Breast epithelium (tissue), 3 donors: ENCODE measurements at regions not wholly inside any gene's neighbourhood (a gene's known extent, or its start where the extent isn't known, plus 50 kb on each side); places are given as distances from the start of the nearest gene placed in this dataset.

Experiments used
- POLR2A ChIP-seq: fragments of 450-650 bp; IDR thresholded peaks from one replicate; pipeline ENCODE4 v1.6.1; 2016; ENCODE audit warnings: antibody characterized with exemption, mild to moderate bottlenecking, moderate library complexity
- POLR2AphosphoS5 ChIP-seq, 3 donors: sonication (generic); formaldehyde crosslinking; IDR thresholded peaks; one replicate each; pipeline ENCODE4 v1.6.1; 2017; ENCODE audit warnings: antibody characterized with exemption in 3 of 3
- TF ChIP-seq, protein P1 (sequence below), 3 donors: fragments of 450-650 bp; IDR thresholded peaks; one replicate each; pipeline ENCODE4 v1.5.1; 2016 to 2017; ENCODE audit warnings: antibody characterized with exemption in 3 of 3, mild to moderate bottlenecking in 3 of 3, moderate library complexity in 3 of 3

DNA sequence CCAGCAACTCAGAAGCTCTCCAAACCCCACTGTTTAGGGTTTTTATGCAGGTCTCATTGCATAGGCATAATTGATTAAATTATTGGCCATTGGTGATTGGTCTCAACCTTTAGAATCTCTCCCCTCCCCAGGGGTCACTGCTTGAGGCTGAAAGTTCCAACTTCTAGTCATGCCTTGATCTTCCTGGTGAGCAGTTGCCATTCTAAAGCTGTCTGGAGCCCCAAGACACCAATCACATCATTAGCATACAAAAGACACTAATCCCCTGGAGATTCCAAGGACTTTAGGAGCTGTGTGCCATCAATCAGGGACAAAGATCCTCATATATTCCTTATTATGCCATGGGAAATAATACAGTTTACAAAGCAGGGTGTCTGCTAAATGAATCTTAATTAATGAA, 863.4 kb upstream of the KLHL29 start:
- TF ChIP-seq, protein P1, sequence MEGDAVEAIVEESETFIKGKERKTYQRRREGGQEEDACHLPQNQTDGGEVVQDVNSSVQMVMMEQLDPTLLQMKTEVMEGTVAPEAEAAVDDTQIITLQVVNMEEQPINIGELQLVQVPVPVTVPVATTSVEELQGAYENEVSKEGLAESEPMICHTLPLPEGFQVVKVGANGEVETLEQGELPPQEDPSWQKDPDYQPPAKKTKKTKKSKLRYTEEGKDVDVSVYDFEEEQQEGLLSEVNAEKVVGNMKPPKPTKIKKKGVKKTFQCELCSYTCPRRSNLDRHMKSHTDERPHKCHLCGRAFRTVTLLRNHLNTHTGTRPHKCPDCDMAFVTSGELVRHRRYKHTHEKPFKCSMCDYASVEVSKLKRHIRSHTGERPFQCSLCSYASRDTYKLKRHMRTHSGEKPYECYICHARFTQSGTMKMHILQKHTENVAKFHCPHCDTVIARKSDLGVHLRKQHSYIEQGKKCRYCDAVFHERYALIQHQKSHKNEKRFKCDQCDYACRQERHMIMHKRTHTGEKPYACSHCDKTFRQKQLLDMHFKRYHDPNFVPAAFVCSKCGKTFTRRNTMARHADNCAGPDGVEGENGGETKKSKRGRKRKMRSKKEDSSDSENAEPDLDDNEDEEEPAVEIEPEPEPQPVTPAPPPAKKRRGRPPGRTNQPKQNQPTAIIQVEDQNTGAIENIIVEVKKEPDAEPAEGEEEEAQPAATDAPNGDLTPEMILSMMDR (IDR thresholded peaks at IDR 0.05) = no peak
- no peak for TF ChIP-seq POLR2AphosphoS5 (IDR thresholded peaks at IDR 0.05)
- TF ChIP-seq POLR2A = no peak
